ENCODE measurements at regions not wholly inside any gene's neighbourhood (a gene's known extent, or its start where the extent isn't known, plus 50 kb on each side); places are given as distances from the start of the nearest gene placed in this dataset.

- H3K36me3 ChIP-seq, result no peaks in the 10 kb centered on the region
- DNase-seq, result no peak
- H3K9ac ChIP-seq (ENCODE audit: low read depth in 2 of 2, low read length in 2 of 2), result no peak overlapping the region
- no peak for TF ChIP-seq CTCF (IDR thresholded peaks at IDR 0.05)
- no peak overlapping the region for H3K27ac ChIP-seq
- H3K4me1 ChIP-seq, result no peaks in the 10 kb centered on the region
- no peaks in the 10 kb centered on the region for H3K9me3 ChIP-seq
- intact Hi-C loops (cut with DNase I), result no loop called here
- H3K4me3 ChIP-seq, result no peak overlapping the region
- H3K27me3 ChIP-seq, result no peaks in the 10 kb centered on the region
These were observed 661.2 kb downstream of the SQOR start for GRCh38 chr15:46296002-46296401.

- TF ChIP-seq CTCF (IDR thresholded peaks at IDR 0.05), result no peak
- Histone ChIP-seq H3K4me1 (no peaks in the 10 kb centered on the region), H3K9ac (ENCODE audit: low read depth in 2 of 2, low read length in 2 of 2) (no peak overlapping the region), H3K27me3 (no peaks in the 10 kb centered on the region), H3K9me3 (no peaks in the 10 kb centered on the region), H3K4me3 (no peak overlapping the region), H3K27ac (no peak overlapping the region), H3K36me3 (no peaks in the 10 kb centered on the region)
- intact Hi-C loops (cut with DNase I), result no loop called here
- no peak for DNase-seq
These were observed 662.0 kb downstream of the SQOR start for GRCh38 chr15:46296797-46297196.

GRCh38 chr15:46297766-46298165 is 662.9 kb downstream of the SQOR start:
- Histone ChIP-seq H3K4me1 (no peaks in the 10 kb centered on the region), H3K27ac (no peak overlapping the region), H3K36me3 (no peaks in the 10 kb centered on the region), H3K9ac (ENCODE audit: low read depth in 2 of 2, low read length in 2 of 2) (no peak overlapping the region), H3K9me3 (no peaks in the 10 kb centered on the region), H3K27me3 (no peaks in the 10 kb centered on the region), H3K4me3 (no peak overlapping the region)
- intact Hi-C loops (cut with DNase I), result no loop called here
- TF ChIP-seq CTCF (IDR thresholded peaks at IDR 0.05), result no peak
- no peak for DNase-seq

- DNase-seq, result no peak
- H3K9me3 ChIP-seq, result no peaks in the 10 kb centered on the region
- TF ChIP-seq CTCF (IDR thresholded peaks at IDR 0.05), result no peak
- no peak overlapping the region for H3K27ac ChIP-seq
- no peak overlapping the region for H3K4me3 ChIP-seq
- intact Hi-C loops (cut with DNase I), result no loop called here
- H3K9ac ChIP-seq (ENCODE audit: low read depth in 2 of 2, low read length in 2 of 2), result no peak overlapping the region
- no peaks in the 10 kb centered on the region for H3K27me3 ChIP-seq
- no peaks in the 10 kb centered on the region for H3K36me3 ChIP-seq
- no peaks in the 10 kb centered on the region for H3K4me1 ChIP-seq
These were observed 665.9 kb downstream of the SQOR start for GRCh38 chr15:46300716-46301115.

GRCh38 chr15:46301291-46301690 is 666.5 kb downstream of the SQOR start:
- H3K9me3 ChIP-seq, result no peaks in the 10 kb centered on the region
- no peaks in the 10 kb centered on the region for H3K4me1 ChIP-seq
- H3K9ac ChIP-seq (ENCODE audit: low read depth in 2 of 2, low read length in 2 of 2), result no peak overlapping the region
- intact Hi-C loops (cut with DNase I), result no loop called here
- H3K27ac ChIP-seq, result no peak overlapping the region
- H3K36me3 ChIP-seq, result no peaks in the 10 kb centered on the region
- no peaks in the 10 kb centered on the region for H3K27me3 ChIP-seq
- DNase-seq, result no peak
- H3K4me3 ChIP-seq, result no peak overlapping the region
- no peak for TF ChIP-seq CTCF (IDR thresholded peaks at IDR 0.05)

GRCh38 chr15:46301826-46302225 is 667.0 kb downstream of the SQOR start:
- no peak overlapping the region for H3K9ac ChIP-seq (ENCODE audit: low read depth in 2 of 2, low read length in 2 of 2)
- DNase-seq, result no peak
- no peaks in the 10 kb centered on the region for H3K4me1 ChIP-seq
- H3K9me3 ChIP-seq, result no peaks in the 10 kb centered on the region
- intact Hi-C loops (cut with DNase I), result no loop called here
- no peaks in the 10 kb centered on the region for H3K36me3 ChIP-seq
- H3K27ac ChIP-seq, result no peak overlapping the region
- no peak overlapping the region for H3K4me3 ChIP-seq
- no peaks in the 10 kb centered on the region for H3K27me3 ChIP-seq
- no peak for TF ChIP-seq CTCF (IDR thresholded peaks at IDR 0.05)

All from colonic mucosa (tissue), 4 donors.